Pancreas (tissue), 10 donors: ENCODE measurements at regions not wholly inside any gene's neighbourhood (a gene's known extent, or its start where the extent isn't known, plus 50 kb on each side); places are given as distances from the start of the nearest gene placed in this dataset.

ENCODE experiments used
- ATAC-seq, 4 donors: fragments of 200-7000 bp; cut with Tn5 transposase; one replicate each; pipeline versions ENCODE4 v1.8.0 to v1.9.1; 2020; ENCODE audit warnings: mild to moderate bottlenecking in 4 of 4, moderate library complexity in 4 of 4
- DNase-seq, 6 donors: peaks; one replicate each; pipeline ENCODE4 v3.0.0-alpha.2; 2020
- FAIRE-seq: peaks from 2 replicates; lab custom pipeline; 2012; peaks lifted over from hg19 to GRCh38; lab: Jason Lieb, UNC
- H3K27ac ChIP-seq, 4 donors: fragments of 200-600 bp; sonication (generic); 1 replicate in 3 of 4; 2 replicates in 1 of 4; pipeline versions ENCODE4 v1.5.0 to v1.8.0; 2020
- H3K27me3 ChIP-seq, 4 donors: fragments of 200-600 bp; one replicate each; pipeline ENCODE4 v1.8.0; 2021
- H3K36me3 ChIP-seq, 3 donors: fragments of 200-600 bp; sonication (generic) in 1 of 3; one replicate each; pipeline versions ENCODE4 v1.5.0 to v1.8.0; 2020 to 2021
- H3K4me1 ChIP-seq, 3 donors: fragments of 200-600 bp; one replicate each; pipeline ENCODE4 v1.8.0; 2021
- H3K4me3 ChIP-seq, 4 donors: fragments of 200-600 bp; sonication (generic) in 2 of 4; one replicate each; pipeline versions ENCODE4 v1.5.0 to v1.8.0; 2020 to 2021
- H3K9me3 ChIP-seq, 4 donors: fragments of 200-600 bp; one replicate each; pipeline ENCODE4 v1.8.0; 2021
- CTCF ChIP-seq, 4 donors: fragments of 200-600 bp; sonication (generic) in 3 of 4; IDR thresholded peaks; one replicate each; pipeline versions ENCODE4 v1.5.0 to v1.8.0; 2021; ENCODE audit warnings: antibody characterized with exemption in 4 of 4
- WGBS, 2 donors: extraction: QIAGEN DNeasy Blood & Tissue Kit; methylation state at CpG; one replicate each; pipeline ENCODE4 v1.1.7; 2013; 5-methylcytosine and 5-hydroxymethylcytosine counted together
- intact Hi-C, 3 donors: fragments of 100-400 bp; cut with DNase I; formaldehyde crosslinking; loops; one replicate each; pipeline versions ENCODE4 v1.11.1 to v1.14.2; 2022
- donor health status: healthy with polysubstance abuse.
- donor health status: DM: no; HTN: no; CAD: no; lungs with moderate emphysema.
- donor health status: DM: no; HTN: no; CAD: no.
- donor health status: control.
- donor health status: control.
- donor health status: Bipolar disorder and iron deficiency.
- donor health status: DM: yes; HTN: yes; CAD: no.
- donor health status: DM: no; HTN: no; CAD: no.
- donor health status: DM: no; HTN: no; CAD: no.
- donor health status: DM: yes; HTN: yes; CAD: no.

GRCh38 chr2:236369661-236370062 is 105.5 kb upstream of the ASB18 start:
- Histone ChIP-seq H3K36me3 (no peaks in the 10 kb centered on the region), H3K4me1 (no peaks in the 10 kb centered on the region), H3K9me3 (no peaks in the 10 kb centered on the region), H3K4me3 (no peak overlapping the region), H3K27ac (no peak overlapping the region), H3K27me3 (peaks cover 0 to 4% (median 0%) of the 10 kb centered on the region in 4 donors)
- intact Hi-C loops: no loop called here
- FAIRE-seq (no peak), ATAC-seq (peak in 2 of 4 donors; percentile 40 to 48), DNase-seq (peak in 2 of 6 donors; percentile 14 to 54)
- WGBS, 2 donors: 28 to 31% methylated on average over 14 of the region's 14 CpGs
- TF ChIP-seq CTCF (IDR thresholded peaks at IDR 0.05): no peak

GRCh38 chr2:236370847-236371409 is 106.7 kb upstream of the ASB18 start:
- Histone ChIP-seq H3K27ac (no peak overlapping the region), H3K4me3 (no peak overlapping the region), H3K4me1 (no peaks in the 10 kb centered on the region), H3K9me3 (no peaks in the 10 kb centered on the region), H3K27me3 (peaks cover 0 to 4% (median 0%) of the 10 kb centered on the region in 4 donors), H3K36me3 (no peaks in the 10 kb centered on the region)
- ATAC-seq (no peak), FAIRE-seq (no peak), DNase-seq (peak in 2 of 6 donors; percentile 4 to 37)
- no peak for TF ChIP-seq CTCF (IDR thresholded peaks at IDR 0.05)
- 64 to 74% methylated on average over 10 of the region's 10 CpGs for WGBS, 2 donors
- intact Hi-C loops: no loop called here

- Histone ChIP-seq H3K4me3 (no peak overlapping the region), H3K36me3 (no peaks in the 10 kb centered on the region), H3K4me1 (no peaks in the 10 kb centered on the region), H3K27me3 (peaks cover 0 to 4% (median 0%) of the 10 kb centered on the region in 4 donors), H3K9me3 (no peaks in the 10 kb centered on the region), H3K27ac (no peak overlapping the region)
- no peak for FAIRE-seq
- no peak for DNase-seq
- TF ChIP-seq CTCF (IDR thresholded peaks at IDR 0.05): no peak
- WGBS, 2 donors: 76 to 83% methylated on average over 5 of the region's 5 CpGs
- no peak for ATAC-seq
- intact Hi-C loops: no loop called here
Observed at GRCh38 chr2:236375973-236376476, 111.8 kb upstream of the ASB18 start.

GRCh38 chr2:236376566-236377244 is 112.5 kb upstream of the ASB18 start:
- intact Hi-C loops: no loop called here
- H3K4me1 ChIP-seq: no peaks in the 10 kb centered on the region
- ATAC-seq (peak in 3 of 4 donors; percentile 32 to 52 (median 49)), FAIRE-seq (no peak), DNase-seq (no peak)
- H3K36me3 ChIP-seq: no peaks in the 10 kb centered on the region
- peaks cover 0 to 4% (median 0%) of the 10 kb centered on the region in 4 donors for H3K27me3 ChIP-seq
- H3K9me3 ChIP-seq: no peaks in the 10 kb centered on the region
- no peak for TF ChIP-seq CTCF (IDR thresholded peaks at IDR 0.05)
- H3K27ac ChIP-seq: no peak overlapping the region
- 50 to 51% methylated on average over 7 of the region's 7 CpGs for WGBS, 2 donors
- H3K4me3 ChIP-seq: no peak overlapping the region
